Astrocyte (in vitro differentiated cells and primary cell): ENCODE measurements at regions not wholly inside any gene's neighbourhood (a gene's known extent, or its start where the extent isn't known, plus 50 kb on each side); places are given as distances from the start of the nearest gene placed in this dataset.

Experiments used
- EZH2 ChIP-seq: IDR thresholded peaks from 2 replicates; pipeline ENCODE4 v1.6.1; 2012; ENCODE audit warnings: mild to moderate bottlenecking, low read length, inconsistent platforms; ENCODE audit not compliant: insufficient read depth
- TF ChIP-seq, protein P1 (sequence below): IDR thresholded peaks from 2 replicates; pipeline ENCODE4 v1.5.1; 2011; ENCODE audit warnings: low read depth, mild to moderate bottlenecking, inconsistent platforms, low read length, moderate library complexity; ENCODE audit not compliant: insufficient read depth

DNA sequence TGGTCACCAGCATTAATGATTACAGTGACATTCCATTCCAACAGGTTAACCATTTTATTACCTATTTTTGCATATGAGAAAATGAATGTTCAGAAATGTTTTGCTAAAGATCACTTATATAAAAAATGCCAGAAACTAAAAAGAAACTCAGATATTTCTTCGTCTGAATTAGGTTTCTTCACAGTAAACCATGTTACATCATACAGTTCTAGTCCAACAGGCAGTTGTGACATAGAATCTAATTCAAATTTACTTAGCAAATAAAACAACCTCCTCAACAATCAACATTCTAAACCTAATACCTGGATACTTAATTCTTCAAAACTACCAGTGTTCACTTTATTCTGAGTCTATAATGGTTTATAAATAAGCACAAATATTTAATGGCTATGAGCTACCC lies 416.3 kb upstream of the LRRTM4 start:
- TF ChIP-seq, protein P1, sequence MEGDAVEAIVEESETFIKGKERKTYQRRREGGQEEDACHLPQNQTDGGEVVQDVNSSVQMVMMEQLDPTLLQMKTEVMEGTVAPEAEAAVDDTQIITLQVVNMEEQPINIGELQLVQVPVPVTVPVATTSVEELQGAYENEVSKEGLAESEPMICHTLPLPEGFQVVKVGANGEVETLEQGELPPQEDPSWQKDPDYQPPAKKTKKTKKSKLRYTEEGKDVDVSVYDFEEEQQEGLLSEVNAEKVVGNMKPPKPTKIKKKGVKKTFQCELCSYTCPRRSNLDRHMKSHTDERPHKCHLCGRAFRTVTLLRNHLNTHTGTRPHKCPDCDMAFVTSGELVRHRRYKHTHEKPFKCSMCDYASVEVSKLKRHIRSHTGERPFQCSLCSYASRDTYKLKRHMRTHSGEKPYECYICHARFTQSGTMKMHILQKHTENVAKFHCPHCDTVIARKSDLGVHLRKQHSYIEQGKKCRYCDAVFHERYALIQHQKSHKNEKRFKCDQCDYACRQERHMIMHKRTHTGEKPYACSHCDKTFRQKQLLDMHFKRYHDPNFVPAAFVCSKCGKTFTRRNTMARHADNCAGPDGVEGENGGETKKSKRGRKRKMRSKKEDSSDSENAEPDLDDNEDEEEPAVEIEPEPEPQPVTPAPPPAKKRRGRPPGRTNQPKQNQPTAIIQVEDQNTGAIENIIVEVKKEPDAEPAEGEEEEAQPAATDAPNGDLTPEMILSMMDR: no peak
- TF ChIP-seq EZH2: no peak
